ENCODE measurements at regions not wholly inside any gene's neighbourhood (a gene's known extent, or its start where the extent isn't known, plus 50 kb on each side); places are given as distances from the start of the nearest gene placed in this dataset.

DNA sequence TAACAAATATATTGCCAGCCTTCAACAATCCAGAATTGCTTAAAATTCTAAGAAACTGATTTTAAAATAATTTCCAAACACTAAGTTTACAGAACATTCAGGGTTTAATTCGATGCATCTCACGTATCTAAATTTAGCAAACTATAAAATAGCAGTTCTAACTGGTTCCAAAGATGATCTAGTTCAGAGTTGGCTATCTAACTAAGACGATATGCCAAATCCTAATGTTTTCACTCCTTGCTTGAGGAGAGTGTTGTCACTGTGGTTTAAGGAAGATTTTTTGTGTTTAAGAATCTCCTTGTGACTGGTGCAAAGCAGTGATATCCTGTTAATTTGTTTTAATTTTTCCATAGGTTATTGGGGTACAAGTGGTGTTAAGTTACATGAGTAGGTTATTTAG, 311.5 kb upstream of the ID4 start:
- Histone ChIP-seq H3K4me1 (replicated peaks; ENCODE audit: insufficient read depth) (no peaks in the 10 kb centered on the region), H3K4me2 (no peak overlapping the region), H4K20me1 (ENCODE audit: insufficient read depth) (no peaks in the 10 kb centered on the region), H3K9me3 (ENCODE audit: insufficient read depth, low read depth) (no peaks in the 10 kb centered on the region), H2AFZ (no peak overlapping the region), H3K79me2 (ENCODE audit: low read depth) (no peaks in the 10 kb centered on the region), H3K36me3 (ENCODE audit: low read depth) (no peaks in the 10 kb centered on the region), H3F3A (ENCODE audit: insufficient read depth, low read depth) (no peaks in the 10 kb centered on the region), H3K27me3 (ENCODE audit: insufficient read depth, low read depth) (no peaks in the 10 kb centered on the region), H3K4me3 (no peak overlapping the region), H3K9me2 (ENCODE audit: insufficient read depth) (no peaks in the 10 kb centered on the region), H3K27ac (no peak overlapping the region)
- ChIA-PET POLR2A (ENCODE audit: unreplicated experiment) (no interaction called here), CTCF (no interaction called here)
- no peak for DNase-seq
- no TSS peak for BruUV-seq (replicated peaks)
- TF ChIP-seq, protein P1, sequence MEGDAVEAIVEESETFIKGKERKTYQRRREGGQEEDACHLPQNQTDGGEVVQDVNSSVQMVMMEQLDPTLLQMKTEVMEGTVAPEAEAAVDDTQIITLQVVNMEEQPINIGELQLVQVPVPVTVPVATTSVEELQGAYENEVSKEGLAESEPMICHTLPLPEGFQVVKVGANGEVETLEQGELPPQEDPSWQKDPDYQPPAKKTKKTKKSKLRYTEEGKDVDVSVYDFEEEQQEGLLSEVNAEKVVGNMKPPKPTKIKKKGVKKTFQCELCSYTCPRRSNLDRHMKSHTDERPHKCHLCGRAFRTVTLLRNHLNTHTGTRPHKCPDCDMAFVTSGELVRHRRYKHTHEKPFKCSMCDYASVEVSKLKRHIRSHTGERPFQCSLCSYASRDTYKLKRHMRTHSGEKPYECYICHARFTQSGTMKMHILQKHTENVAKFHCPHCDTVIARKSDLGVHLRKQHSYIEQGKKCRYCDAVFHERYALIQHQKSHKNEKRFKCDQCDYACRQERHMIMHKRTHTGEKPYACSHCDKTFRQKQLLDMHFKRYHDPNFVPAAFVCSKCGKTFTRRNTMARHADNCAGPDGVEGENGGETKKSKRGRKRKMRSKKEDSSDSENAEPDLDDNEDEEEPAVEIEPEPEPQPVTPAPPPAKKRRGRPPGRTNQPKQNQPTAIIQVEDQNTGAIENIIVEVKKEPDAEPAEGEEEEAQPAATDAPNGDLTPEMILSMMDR (conservative IDR thresholded peaks at IDR 0.05) = no peak
- no peak for TF ChIP-seq EZH2 (IDR thresholded peaks at IDR 0.05; ENCODE audit: low read depth)
- intact Hi-C loops (cut with micrococcal nuclease; ENCODE audit: unreplicated experiment) = no loop called here

DNA sequence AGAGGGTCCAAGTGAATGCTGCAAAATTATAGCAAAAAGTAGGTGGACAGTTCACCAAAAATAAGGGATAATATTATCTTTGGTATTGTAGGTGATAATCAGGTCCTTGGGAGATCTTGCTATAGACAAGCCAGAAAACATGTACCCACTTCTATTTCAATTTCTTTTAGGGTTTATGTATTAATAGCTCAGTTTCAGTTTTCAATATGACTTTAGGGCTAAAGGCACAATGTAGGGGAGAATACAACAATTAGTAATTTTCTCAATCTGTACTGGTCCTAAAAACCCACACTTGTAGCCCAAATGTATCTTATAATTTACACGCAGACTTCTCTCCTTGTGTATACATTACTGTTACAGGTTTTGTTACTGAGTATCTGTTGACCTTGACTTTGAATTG, 307.0 kb upstream of the ID4 start:
- H2AFZ ChIP-seq = no peak overlapping the region
- BruUV-seq (replicated peaks) = no TSS peak
- no peaks in the 10 kb centered on the region for H3K4me1 ChIP-seq (replicated peaks; ENCODE audit: insufficient read depth)
- 0 out of 2 replicates have a peak, but pooled peaks cover 4% of the 10 kb centered on the region for H3K9me3 ChIP-seq (ENCODE audit: insufficient read depth, low read depth)
- no peaks in the 10 kb centered on the region for H3K27me3 ChIP-seq (ENCODE audit: insufficient read depth, low read depth)
- H3K36me3 ChIP-seq (ENCODE audit: low read depth) = no peaks in the 10 kb centered on the region
- H4K20me1 ChIP-seq (ENCODE audit: insufficient read depth) = no peaks in the 10 kb centered on the region
- H3K4me2 ChIP-seq = no peak overlapping the region
- H3K27ac ChIP-seq = no peak overlapping the region
- POLR2A ChIA-PET (ENCODE audit: unreplicated experiment) = interaction anchor here (0.6 kb wide), 1 partner anchor 28 kb away, joined by 4 read pairs; no protein-coding TSS in a partner anchor
- H3K79me2 ChIP-seq (ENCODE audit: low read depth) = no peaks in the 10 kb centered on the region
- no peak for DNase-seq
- no peak overlapping the region for H3K4me3 ChIP-seq
- no peak for TF ChIP-seq EZH2 (IDR thresholded peaks at IDR 0.05; ENCODE audit: low read depth)
- TF ChIP-seq, protein P1 (conservative IDR thresholded peaks at IDR 0.05) = no peak
- H3F3A ChIP-seq (ENCODE audit: insufficient read depth, low read depth) = no peaks in the 10 kb centered on the region
- CTCF ChIA-PET = no interaction called here
- no peaks in the 10 kb centered on the region for H3K9me2 ChIP-seq (ENCODE audit: insufficient read depth)
- intact Hi-C loops (cut with micrococcal nuclease; ENCODE audit: unreplicated experiment) = no loop called here

DNA sequence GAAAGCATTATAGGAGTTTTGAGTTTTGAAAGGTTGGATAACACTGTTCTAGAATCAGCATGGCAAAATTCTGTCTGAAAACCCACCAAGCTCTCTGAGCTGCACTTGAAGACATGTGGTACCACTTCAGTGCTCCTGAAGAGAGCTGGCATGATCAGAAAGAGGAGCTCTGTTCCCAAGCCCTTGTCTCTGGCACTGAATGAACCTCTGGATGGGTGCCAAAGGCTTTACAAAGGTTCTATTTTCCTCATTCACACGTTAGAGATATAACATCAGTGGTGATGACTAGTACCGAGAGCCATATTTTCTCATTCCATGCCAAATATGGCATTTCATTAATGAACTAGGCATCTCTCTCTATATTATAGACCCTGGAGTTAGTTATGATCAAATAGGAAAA, 301.8 kb upstream of the ID4 start:
- TF ChIP-seq, protein P1 (conservative IDR thresholded peaks at IDR 0.05) = no peak
- no peak for TF ChIP-seq EZH2 (IDR thresholded peaks at IDR 0.05; ENCODE audit: low read depth)
- H3K27ac ChIP-seq = no peak overlapping the region
- H3K27me3 ChIP-seq (ENCODE audit: insufficient read depth, low read depth) = no peaks in the 10 kb centered on the region
- no TSS peak for BruUV-seq (replicated peaks)
- H3K9me3 ChIP-seq (ENCODE audit: insufficient read depth, low read depth) = 0 out of 2 replicates have a peak, but pooled peaks cover 4% of the 10 kb centered on the region
- H3K36me3 ChIP-seq (ENCODE audit: low read depth) = no peaks in the 10 kb centered on the region
- H4K20me1 ChIP-seq (ENCODE audit: insufficient read depth) = no peaks in the 10 kb centered on the region
- POLR2A ChIA-PET (ENCODE audit: unreplicated experiment) = interaction anchor here (0.6 kb wide), 1 partner anchor 246 kb away, joined by 4 read pairs; no protein-coding TSS in a partner anchor
- no peak overlapping the region for H3K4me3 ChIP-seq
- H3K4me2 ChIP-seq = no peak overlapping the region
- H3K79me2 ChIP-seq (ENCODE audit: low read depth) = no peaks in the 10 kb centered on the region
- no peak for DNase-seq
- no peaks in the 10 kb centered on the region for H3K9me2 ChIP-seq (ENCODE audit: insufficient read depth)
- H3K4me1 ChIP-seq (replicated peaks; ENCODE audit: insufficient read depth) = peaks cover 24% of the 10 kb centered on the region
- peaks cover 10% of the 10 kb centered on the region; the same call in 1 of the 2 replicates for H3F3A ChIP-seq (ENCODE audit: insufficient read depth, low read depth)
- H2AFZ ChIP-seq = no peak overlapping the region
- CTCF ChIA-PET = no interaction called here
- intact Hi-C loops (cut with micrococcal nuclease; ENCODE audit: unreplicated experiment) = loop anchor here (5.0 kb wide), 3 partner anchors 43 to 317 kb away; no protein-coding TSS in a partner anchor

Data from PC-9 (cell line).